ENCODE measurements at regions not wholly inside any gene's neighbourhood (a gene's known extent, or its start where the extent isn't known, plus 50 kb on each side); places are given as distances from the start of the nearest gene placed in this dataset.
"Not testable (repeated sequence)": the region's sequence is repeated elsewhere in the genome, so short reads cannot be mapped to it uniquely, and the experiment has no call there.

DNA sequence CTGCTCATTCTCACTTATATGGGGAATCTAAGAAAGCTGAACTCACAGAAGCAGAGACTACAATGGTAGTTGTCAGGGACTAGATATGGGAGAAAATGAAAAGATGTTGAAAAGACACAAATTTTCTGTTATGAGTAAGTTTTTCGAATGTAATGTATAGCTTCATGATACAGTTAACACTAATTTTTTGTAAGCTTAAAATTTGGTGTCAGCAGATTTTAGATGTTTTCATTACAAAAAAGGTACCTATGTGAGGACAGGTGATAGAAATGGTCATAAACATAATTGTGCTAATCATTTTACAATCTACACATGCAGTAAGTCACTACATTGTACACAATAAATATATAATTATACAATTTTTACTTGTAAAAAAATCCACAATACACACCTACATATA lies 286.6 kb downstream of the ZNF33B start:
- no peak for DNase-seq

- not testable (repeated sequence) for DNase-seq
Measured at GRCh38 chr10:42336593-42337337, 301.6 kb downstream of the ZNF33B start.

GRCh38 chr10:42335653-42336296 lies 302.6 kb downstream of the ZNF33B start:
- DNase-seq: not testable (repeated sequence)

DNA sequence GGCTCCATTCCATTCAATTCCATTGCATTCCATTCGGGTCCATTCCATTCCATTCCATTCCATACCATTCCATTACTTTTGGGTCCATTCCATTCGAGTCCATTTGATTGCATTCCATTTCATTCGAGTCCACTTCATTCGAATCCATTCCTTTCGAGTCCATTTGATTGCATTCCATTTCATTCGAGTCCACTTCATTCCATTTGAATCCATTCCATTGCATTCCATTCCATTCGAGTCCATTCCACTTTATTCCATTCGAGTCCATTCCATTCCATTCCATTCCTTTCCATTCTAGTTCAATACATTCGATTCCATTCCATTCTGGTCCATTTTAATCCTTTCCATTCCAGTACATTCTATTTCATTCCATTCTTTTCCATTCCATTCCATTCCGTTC lies 334.0 kb downstream of the ZNF33B start:
- no peak for DNase-seq

DNA sequence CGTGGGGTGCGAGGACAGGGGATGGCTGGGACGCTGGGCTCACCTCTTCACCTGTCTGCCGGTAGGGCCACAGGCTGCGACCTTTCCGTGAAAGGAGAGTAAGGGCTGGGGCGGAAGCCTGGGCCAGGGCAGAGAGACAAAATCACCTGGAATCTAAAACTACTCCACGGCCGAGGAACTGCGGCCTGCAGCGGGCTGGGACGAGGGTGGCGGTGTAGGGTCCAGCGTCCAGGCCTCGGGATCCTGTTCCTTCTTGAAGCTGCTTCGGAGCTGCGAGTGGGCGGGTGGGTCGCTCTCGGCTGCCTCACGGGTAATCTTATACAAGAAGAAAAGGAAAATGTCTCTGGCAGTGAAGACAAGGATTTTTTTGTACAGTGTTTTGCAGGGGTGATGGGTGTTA lies 356.5 kb downstream of the ZNF33B start:
- DNase-seq: not testable (repeated sequence)

DNA sequence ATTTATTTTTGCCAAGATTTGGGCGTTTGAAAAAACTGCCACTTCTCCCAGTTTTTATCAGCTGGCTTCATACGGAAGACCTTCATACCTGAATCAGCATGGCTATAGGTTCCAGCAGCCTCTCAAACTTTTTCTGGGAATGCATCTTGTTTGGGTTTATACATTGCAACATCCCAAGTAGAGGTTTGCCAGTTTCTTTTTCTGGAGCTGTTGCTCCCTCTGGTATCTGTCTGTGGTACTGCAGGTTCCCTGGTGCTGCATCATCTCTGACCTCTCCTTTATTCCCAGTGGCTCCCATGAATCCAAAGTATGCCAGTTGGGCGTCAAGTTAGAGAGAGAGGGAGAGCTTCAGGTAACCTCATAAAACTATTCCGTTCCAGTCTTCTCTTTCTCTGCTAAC lies 368.6 kb downstream of the ZNF33B start:
- DNase-seq: not testable (repeated sequence)

DNA sequence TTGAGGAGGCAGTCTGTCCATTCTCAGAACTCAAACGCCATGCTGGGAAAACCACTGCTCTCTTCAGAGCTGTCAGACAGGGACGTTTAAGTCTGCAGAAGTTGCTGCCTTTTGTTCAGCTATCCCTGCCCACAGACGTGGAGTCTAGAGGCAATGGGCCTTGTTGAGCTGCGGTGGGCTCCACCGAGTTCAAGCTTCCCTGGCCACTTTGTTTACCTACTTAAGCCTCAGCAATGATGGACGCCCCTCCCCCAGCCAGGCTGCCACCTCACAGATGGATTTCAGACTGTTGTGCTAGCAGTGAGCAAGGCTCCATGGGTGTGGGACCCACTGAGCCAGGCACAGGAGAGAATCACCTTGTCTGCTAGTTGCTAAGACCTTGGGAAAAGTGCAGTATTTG lies 375.1 kb downstream of the ZNF33B start:
- DNase-seq: not testable (repeated sequence)

DNA sequence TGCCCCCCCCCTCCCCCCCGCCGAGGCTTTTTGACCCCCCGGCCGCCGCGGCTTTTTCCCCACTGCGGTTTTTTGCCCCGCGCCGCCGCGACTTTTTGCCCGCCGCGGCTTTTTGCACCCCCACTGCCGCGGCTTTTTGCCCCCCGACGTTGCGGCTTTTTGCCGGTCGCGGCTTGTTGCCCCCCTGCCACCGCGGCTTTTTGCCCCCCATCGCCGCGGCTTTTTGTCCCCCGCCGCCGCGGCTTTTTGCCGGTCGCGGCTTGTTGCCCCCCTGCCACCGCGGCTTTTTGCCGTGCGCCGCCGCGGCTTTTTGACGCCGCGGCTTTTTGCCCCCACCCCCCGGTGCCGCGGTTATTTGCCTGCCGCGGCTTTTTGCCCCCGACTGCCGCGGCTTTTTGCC lies 395.4 kb downstream of the ZNF33B start:
- not testable (repeated sequence) for DNase-seq

- DNase-seq: no peak
Measured at GRCh38 chr10:42242135-42242805, 396.1 kb downstream of the ZNF33B start.

DNA sequence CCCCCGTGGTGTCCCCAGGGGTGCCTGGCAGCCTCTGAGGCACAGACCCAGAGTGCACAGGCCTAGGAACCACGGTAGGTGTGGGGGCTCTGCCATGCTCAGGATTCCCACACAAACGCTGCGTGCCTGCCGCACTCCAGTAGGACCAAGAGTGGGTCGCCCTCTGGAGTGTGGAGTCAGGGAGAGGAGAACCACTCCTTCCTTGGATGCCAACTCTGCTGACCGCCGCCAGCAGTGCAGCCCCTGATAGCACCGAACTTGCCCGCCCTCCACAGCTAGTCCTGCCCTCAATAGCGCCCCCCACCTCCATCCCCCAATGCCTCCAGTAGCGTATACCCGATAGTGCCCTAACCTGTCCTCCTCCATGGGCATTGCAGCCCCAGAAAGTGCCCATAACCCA lies 402.0 kb downstream of the ZNF33B start:
- not testable (repeated sequence) for DNase-seq

DNA sequence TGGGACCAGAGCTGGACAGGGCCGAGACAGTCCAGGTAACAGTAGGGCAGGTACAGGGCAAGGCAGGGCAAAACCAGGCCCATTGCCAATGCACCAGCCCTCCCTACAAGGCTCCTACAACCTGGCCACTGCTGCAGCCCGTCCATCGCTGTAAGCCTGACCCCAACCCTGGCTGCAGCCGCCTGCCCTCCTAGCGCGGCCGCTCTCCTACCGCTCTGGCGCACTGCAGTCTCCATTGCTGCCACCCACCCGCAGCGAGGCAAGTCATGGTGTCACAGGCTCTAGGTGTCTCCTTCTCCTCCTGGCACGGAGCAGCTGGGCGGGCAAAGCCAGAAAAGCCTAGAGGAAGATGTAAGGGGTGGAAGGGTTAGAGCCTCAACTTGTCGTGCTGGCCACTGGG lies 402.6 kb downstream of the ZNF33B start:
- DNase-seq: not testable (repeated sequence)

- not testable (repeated sequence) for DNase-seq
Measured at GRCh38 chr10:42235241-42235640, 403.1 kb downstream of the ZNF33B start.

DNA sequence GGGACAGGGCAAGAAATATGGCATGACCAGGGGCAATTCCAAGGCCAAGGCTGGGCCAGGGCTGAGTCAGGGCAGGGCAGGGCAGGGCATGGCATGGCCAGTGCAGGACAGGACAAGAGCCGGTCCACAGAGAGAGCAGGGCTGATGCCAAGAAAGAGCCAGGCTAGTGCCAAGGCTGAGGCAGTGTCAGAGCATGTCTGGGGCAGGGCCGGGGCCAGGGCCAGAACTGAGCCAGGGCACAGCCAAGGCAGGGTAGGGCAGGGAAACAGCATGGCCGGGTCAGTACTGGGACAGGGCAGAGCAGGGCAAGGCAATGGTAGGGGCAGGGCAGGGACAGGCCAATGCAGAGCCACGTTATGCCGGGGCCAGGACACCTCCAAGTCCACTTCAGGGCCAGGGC lies 403.9 kb downstream of the ZNF33B start:
- not testable (repeated sequence) for DNase-seq

DNA sequence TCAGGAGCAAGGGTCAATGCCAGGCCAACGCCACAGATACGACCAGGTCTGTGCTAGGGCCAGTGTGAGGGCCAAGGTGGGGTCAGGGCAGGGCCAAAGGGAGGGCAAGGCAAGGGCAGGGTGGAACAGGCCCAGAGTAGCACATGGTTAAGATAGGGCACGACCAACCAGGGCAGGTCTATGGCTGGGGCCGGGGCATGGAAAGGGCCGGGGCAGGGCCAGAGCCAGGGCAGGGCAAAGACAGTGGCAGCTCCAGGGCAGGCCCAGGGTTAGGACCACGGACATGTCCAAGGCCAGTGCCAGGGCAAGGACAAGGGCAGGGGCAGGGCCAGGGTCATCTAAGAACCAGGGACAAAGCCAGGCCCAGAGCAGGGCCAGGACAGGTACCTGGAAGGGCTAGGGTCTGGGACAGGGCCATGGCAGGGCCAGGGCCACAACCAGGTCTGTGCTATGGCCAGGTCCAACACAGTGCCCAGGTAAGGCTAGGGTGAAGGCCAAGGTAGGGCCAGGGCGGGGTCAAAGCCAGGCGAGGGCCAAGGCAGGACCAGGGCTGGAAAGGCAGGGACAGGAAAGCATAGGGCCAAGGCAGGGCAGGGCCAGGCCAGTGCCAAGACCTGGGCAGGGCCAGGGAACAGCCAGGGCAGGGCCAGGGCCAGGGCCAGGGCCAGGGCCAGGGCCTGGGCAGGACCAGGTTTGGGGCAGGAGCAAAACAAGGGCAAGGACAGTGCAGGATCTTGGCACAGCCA lies 404.7 kb downstream of the ZNF33B start:
- DNase-seq: not testable (repeated sequence)

- not testable (repeated sequence) for DNase-seq
Measured at GRCh38 chr10:42232955-42233354, 405.4 kb downstream of the ZNF33B start.

GRCh38 chr10:42230812-42231211 lies 407.6 kb downstream of the ZNF33B start:
- DNase-seq: not testable (repeated sequence)

GRCh38 chr10:42230115-42230514 lies 408.3 kb downstream of the ZNF33B start:
- not testable (repeated sequence) for DNase-seq

GRCh38 chr10:42227859-42228258 lies 410.5 kb downstream of the ZNF33B start:
- DNase-seq: not testable (repeated sequence)

DNA sequence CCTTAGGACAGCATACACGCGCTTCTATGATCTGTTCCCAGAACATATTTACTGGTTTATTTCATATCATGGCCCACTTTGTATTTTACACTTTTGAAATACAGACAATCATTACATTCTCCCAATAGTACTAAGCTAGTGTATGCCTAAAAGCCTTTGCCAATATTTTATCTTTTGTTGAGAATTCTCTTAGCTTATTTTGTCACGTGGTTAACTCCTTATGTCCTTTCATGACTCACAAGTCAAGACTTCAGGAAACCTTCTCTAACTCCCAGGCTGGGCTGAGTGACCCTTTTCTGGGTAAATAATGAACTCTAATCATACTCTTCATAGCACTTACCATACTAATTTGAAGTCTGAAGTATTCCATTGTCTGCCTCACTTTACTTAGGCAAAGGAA lies 444.8 kb downstream of the ZNF33B start:
- DNase-seq: not testable (repeated sequence)

DNA sequence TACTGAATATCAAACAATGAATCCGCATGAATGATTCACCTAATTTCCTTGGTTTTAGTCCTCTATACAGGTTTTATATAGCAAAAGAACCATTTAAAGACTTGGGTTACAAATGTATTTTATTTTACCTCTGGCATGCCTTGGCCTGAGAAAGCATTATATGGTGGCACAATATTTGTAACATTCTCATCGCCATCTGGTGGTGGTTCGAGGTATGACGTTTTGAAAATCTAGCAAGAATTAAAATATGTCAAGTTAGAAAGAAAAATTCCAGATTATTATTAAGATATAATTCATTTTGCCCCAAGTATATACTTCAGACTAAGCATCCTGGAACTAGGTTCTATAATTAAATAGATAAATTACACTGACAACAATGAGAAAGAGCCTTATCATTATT lies 445.9 kb downstream of the ZNF33B start:
- DNase-seq: peak; percentile 27 to 51

DNA sequence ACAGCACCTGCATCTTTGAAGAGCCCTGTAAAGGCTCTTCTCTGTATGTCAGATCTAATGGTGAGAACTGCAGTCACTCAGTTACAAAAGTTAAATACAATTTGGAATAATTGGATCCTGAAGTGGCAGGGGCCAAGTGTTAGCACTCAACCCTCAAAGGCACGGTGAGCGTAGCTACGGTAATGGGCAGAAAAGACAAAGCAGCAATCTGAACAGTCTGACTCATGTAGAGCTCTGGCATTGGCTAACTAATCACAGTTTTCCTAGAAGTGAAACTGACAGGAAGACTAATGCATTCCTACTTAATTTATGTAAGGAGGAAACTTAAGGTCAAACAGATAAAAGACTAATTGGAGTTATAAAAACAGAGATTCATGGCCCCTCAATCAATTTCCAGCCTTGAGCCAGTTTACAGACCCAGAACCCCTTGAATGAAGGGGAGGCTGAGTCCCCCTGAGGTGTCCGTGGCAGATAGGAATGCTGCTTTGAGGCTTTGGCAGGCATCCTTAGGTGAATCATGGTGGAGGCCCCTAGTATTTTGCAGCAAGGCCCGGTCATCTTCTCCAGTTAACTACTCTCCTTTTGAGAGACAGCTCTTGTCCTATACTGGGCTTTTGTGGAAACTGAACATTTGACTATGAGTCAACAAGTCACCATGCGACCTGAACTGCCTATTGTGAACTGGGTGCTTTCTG lies 450.7 kb downstream of the ZNF33B start:
- DNase-seq: not testable (repeated sequence)

All from activated CD4-positive, alpha-beta T cell treated with anti-CD3 and anti-CD28 coated beads, Interleukin-2, amount 50 U/mL, for 48 hours (primary cell).